GM21786 (cell line): ENCODE measurements at regions not wholly inside any gene's neighbourhood (a gene's known extent, or its start where the extent isn't known, plus 50 kb on each side); places are given as distances from the start of the nearest gene placed in this dataset.
"Not testable (repeated sequence)": the region's sequence is repeated elsewhere in the genome, so short reads cannot be mapped to it uniquely, and the experiment has no call there.

Experiments
- ATAC-seq: cut with Tn5 transposase; IDR thresholded peaks from one replicate; pipeline ENCODE4 v1.9.1; 2021; ENCODE audit not compliant: unreplicated experiment

GRCh38 chr18:77369644-77370043 lies 120.0 kb downstream of the GALR1 start:
- ATAC-seq = no peak

DNA sequence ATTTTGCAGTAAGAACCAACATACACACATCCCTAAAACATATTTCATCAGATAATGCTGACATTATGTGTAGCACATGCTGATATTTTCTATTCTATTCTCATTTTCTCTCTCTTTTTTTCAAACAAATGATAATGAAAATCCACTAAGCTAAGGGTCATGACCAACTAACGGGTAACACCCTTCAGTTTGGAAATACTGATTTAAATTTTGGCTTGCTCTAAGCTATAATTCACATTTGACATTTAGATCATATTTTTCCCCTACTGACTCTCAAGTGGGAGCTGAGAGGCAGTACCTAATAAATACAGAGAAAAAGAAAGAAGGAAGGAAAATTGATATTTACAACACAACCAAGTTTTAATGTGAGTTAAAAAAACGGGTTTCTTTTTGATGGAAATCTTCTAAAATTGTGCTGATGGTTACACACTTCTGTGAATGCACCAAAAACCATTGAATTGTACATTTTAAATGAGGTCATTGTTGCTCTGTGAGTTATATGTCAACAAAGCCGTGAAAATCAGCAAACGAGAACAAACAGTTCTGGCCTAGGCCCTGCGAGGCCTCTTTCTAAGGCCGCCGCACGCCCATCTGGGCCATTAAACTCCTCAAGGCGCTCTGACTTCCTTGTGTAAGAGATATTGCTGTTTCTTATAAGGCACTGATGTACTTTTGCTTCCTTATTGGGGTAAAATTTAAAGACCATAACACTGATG lies 124.2 kb downstream of the GALR1 start:
- no peak for ATAC-seq

- ATAC-seq = no peak
Measured at GRCh38 chr18:77374446-77374805, 124.8 kb downstream of the GALR1 start.

- ATAC-seq = no peak
Measured at GRCh38 chr18:77376043-77376732, 126.5 kb downstream of the GALR1 start.

GRCh38 chr18:77376733-77377094 lies 127.1 kb downstream of the GALR1 start:
- ATAC-seq = no peak

- no peak for ATAC-seq
Measured at GRCh38 chr18:77377813-77378212, 128.2 kb downstream of the GALR1 start.

GRCh38 chr18:77379976-77380509 lies 130.4 kb downstream of the GALR1 start:
- ATAC-seq = no peak

DNA sequence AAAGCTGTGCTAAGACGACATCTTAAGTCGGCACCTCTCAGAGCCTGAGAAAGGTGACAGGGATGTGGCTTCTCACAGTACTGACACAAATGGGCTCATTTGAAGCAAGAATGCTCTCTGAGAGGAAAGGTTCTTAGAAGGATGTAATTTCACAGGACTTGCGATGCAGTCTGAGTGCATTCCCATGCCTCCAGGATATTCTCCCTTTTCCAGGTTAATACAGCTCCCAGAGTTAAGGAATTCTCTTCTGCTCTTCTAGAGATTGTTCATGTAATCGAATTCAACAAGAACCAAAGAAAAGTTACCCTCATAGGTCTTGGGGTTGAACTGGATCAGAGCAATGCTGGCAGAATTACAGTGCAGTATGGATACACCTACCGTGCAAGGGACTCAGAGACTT lies 131.0 kb downstream of the GALR1 start:
- ATAC-seq = no peak

GRCh38 chr18:77392321-77392720 lies 142.7 kb downstream of the GALR1 start:
- no peak for ATAC-seq

DNA sequence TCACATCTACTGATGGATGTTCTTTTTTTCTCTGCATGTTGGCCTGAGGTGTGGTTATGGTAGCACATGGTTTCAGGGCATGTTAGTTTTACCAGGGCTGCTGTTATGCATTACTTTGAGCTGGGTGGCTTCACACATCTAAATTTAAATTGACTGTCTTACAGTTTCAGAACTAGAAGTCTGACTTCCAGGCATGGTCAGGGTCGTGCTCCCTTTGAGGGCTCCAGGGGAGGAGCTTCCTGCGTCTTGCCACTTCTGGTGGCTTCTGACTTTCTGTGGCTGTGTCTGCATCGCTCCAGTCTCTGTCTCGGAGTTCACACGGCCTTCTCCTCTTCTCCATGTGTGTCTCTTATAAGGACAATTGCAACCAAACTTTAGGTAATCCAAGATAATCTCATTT lies 143.9 kb downstream of the GALR1 start:
- no peak for ATAC-seq

GRCh38 chr18:77395953-77396352 lies 146.3 kb downstream of the GALR1 start:
- no peak for ATAC-seq

- ATAC-seq = no peak
Measured at GRCh38 chr18:77397056-77397455, 147.4 kb downstream of the GALR1 start.

DNA sequence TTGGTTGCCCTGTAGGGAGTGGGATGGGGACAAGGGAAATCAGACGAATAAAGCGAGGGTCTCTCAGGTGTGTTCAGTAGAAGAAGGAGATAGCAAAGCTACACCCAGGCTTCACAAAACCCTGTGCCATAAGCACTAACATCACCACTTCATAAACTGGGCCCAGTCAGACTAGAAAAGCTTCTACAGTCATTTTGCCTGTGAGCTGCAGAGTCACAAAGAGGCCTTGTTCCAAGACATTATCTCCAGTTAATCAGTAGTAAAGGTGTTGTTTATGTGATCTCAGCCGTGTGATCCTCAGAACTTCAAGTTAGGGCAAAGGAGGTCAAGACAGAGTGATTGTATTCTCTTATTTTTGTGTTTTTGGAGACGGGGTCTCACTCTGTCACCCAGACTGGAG lies 148.0 kb downstream of the GALR1 start:
- no peak for ATAC-seq

GRCh38 chr18:77400561-77400960 lies 150.9 kb downstream of the GALR1 start:
- no peak for ATAC-seq

DNA sequence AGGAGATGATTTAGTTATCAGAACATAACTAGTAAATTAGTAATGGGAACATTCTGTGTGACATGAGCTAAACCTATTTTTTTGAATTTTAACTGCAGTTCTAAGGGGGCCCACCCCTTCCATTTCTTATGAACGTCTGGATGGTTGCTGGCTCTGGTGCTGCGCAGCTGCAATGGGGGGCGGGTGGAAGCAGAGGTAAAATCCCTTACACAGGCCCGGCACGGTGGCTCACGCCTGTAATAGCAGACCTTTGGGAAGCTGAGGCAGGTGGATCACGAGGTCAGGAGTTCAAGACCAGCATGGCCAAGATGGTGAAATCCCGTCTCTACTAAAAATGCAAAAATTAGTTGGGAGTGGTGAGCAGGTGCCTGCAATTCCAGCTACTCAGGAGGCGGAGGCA lies 151.5 kb downstream of the GALR1 start:
- ATAC-seq = no peak

DNA sequence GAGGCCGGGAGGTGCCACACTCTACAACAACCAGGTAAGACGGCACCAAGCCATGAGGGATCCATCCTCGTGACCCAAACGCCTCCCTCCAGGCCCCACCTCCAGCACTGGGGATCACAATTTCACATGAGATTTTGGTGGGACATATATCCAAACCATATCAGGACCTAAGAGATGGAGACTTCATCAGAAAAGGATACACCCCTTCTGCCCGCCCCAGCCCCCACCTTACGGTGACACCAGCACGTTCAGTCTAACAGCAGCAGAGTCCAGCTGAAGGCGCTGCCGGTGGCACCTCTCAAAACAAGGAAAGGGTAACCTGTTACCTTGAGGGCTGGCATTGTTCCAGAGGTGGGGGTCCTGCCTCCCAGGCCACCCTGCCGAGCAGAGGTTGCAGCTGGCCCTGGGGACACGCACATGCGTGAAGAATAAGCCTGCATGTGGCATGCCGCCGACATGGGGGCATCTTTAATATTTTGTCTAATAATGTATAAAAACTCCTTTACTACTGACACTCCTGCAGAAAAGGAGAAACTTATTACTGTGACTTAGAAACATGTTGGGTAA lies 154.4 kb downstream of the GALR1 start:
- ATAC-seq = no peak

DNA sequence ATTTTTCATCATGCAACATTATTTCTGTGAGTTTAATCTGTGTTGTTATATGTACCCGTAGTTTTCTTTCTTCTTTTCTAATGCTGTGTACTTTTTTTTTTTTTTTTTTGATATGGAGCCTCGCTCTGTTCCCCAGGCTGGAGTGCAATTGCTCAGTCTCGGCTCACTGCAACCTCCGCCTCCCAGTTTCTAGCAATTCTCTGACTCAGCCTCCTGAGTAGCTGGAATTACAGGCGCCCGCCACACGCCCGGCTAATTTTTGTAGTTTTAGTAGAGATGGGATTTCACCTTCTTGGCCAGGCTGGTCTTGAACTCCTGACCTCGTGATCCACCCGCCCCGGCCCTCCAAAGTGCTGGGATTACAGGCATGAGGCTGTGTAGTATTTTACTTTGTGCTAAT lies 155.4 kb downstream of the GALR1 start:
- no peak for ATAC-seq

DNA sequence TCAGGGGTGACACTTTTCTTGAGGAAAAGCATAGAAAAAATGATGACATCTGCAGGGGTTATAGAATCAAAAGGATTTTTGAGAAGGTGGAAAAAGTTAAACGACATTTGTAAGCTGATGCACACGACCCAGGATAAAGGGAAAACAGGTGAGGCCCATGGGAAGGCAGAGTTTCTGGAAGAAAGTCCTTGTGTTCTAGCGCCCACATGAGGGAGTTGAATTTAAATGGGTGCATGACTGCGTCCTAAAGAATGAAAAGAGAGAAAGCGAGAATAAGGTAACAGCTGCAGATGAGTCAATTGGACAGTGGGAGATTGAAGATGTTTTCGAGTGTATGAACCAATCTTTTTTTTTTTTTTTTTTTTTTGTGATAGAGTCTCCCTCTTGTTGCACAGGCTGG lies 158.1 kb downstream of the GALR1 start:
- ATAC-seq = no peak

- ATAC-seq = not testable (repeated sequence)
Measured at GRCh38 chr18:77421546-77421945, 171.9 kb downstream of the GALR1 start.

- ATAC-seq = no peak
Measured at GRCh38 chr18:77422974-77423867, 173.6 kb downstream of the GALR1 start.

DNA sequence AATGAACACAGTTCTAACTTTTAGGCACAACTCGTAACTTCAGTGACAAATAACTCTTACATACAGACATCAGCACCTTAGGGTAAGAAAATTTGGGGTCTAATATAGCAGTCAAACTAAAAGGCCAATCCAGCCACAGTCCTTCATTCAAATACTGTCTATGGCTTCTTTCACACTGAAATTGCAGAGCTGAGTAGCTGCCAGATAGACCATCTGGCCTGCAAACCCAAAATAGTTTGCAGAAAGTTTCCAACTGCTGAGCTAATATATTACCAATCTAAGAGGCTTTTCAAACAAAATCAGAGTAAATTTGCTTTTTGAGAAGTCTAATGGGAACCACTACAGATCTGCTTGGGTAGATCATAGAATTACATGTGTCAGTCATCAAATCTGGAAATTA lies 183.4 kb downstream of the GALR1 start:
- no peak for ATAC-seq
